IMR-90 (cell line): ENCODE measurements at regions not wholly inside any gene's neighbourhood (a gene's known extent, or its start where the extent isn't known, plus 50 kb on each side); places are given as distances from the start of the nearest gene placed in this dataset.

Experiments
- CTCF ChIP-seq: conservative IDR thresholded peaks from 2 replicates; pipeline ENCODE4 v1.5.1; 2012; ENCODE audit warnings: mild to moderate bottlenecking, low read depth, low read length, improper control_type of control experiment
- FOS ChIP-seq: fragments of 150-350 bp; IDR thresholded peaks from 2 replicates; pipeline ENCODE4 v1.6.1; 2016; ENCODE audit warnings: low read depth, low read length
- NFE2L2 ChIP-seq: fragments of 150-350 bp; IDR thresholded peaks from 2 replicates; pipeline ENCODE4 v1.6.1; 2016; ENCODE audit warnings: low read depth, mild to moderate bottlenecking, low read length
- POLR2A ChIP-seq: IDR thresholded peaks from 2 replicates; pipeline ENCODE4 v1.6.1; 2012; ENCODE audit warnings: mild to moderate bottlenecking, low read depth, low read length
- RAD21 ChIP-seq: IDR thresholded peaks from 2 replicates; pipeline ENCODE4 v1.6.1; 2012; ENCODE audit warnings: low read length, improper control_type of control experiment
- SMC3 ChIP-seq: fragments of 150-350 bp; IDR thresholded peaks from 2 replicates; pipeline ENCODE4 v1.6.1; 2016; ENCODE audit warnings: low read depth, mild to moderate bottlenecking, antibody characterized with exemption, low read length, moderate library complexity
- TF ChIP-seq, protein P1 (sequence below): fragments of 150-350 bp; IDR thresholded peaks from 2 replicates; pipeline ENCODE4 v1.6.1; 2017; ENCODE audit warnings: mild to moderate bottlenecking, antibody characterized with exemption, low read length, low read depth

GRCh38 chr12:126369487-126370463 is 1304.5 kb downstream of the AACS start:
- TF ChIP-seq, protein P1, sequence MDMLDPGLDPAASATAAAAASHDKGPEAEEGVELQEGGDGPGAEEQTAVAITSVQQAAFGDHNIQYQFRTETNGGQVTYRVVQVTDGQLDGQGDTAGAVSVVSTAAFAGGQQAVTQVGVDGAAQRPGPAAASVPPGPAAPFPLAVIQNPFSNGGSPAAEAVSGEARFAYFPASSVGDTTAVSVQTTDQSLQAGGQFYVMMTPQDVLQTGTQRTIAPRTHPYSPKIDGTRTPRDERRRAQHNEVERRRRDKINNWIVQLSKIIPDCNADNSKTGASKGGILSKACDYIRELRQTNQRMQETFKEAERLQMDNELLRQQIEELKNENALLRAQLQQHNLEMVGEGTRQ: no peak
- TF ChIP-seq CTCF (no peak), RAD21 (no peak), POLR2A (no peak), NFE2L2 (no peak), FOS (no peak), SMC3 (no peak)
